GM23338 (cell line): ENCODE measurements at regions not wholly inside any gene's neighbourhood (a gene's known extent, or its start where the extent isn't known, plus 50 kb on each side); places are given as distances from the start of the nearest gene placed in this dataset.

Experiments
- ATAC-seq: fragments of 200-7000 bp; cut with Tn5 transposase; 3 replicates; pipeline ENCODE4 v1.9.1; 2020
- DNase-seq: peaks from one replicate; pipeline ENCODE4 v3.0.0-alpha.2; 2015; ENCODE audit warnings: low spot score
- H2AFZ ChIP-seq: fragments of 200-600 bp; sonication (generic); 2 replicates; pipeline ENCODE4 v1.8.0; 2016; ENCODE audit warnings: antibody characterized with exemption, mild to moderate bottlenecking, moderate library complexity
- H3F3A ChIP-seq: fragments of 200-600 bp; sonication (generic); replicated peaks from 2 replicates; pipeline ENCODE4 v1.8.0; 2017; ENCODE audit warnings: antibody characterized with exemption, mixed run types, low read depth
- H3K27ac ChIP-seq: fragments of 200-600 bp; sonication (generic); 2 replicates; pipeline ENCODE4 v1.6.1; 2016; ENCODE audit warnings: low read depth
- H3K27me3 ChIP-seq: fragments of 200-600 bp; sonication (generic); 2 replicates; pipeline ENCODE4 v1.8.0; 2016; ENCODE audit warnings: mild to moderate bottlenecking, mixed run types, moderate library complexity; ENCODE audit not compliant: insufficient read depth
- H3K36me3 ChIP-seq: fragments of 200-600 bp; sonication (generic); 2 replicates; pipeline ENCODE4 v1.8.0; 2016; ENCODE audit warnings: mild to moderate bottlenecking; ENCODE audit not compliant: insufficient read depth
- H3K4me1 ChIP-seq: fragments of 200-600 bp; sonication (generic); 2 replicates; pipeline ENCODE4 v1.8.0; 2016; ENCODE audit warnings: mild to moderate bottlenecking, moderate library complexity; ENCODE audit not compliant: insufficient read depth
- H3K4me2 ChIP-seq: fragments of 200-600 bp; sonication (generic); 2 replicates; pipeline ENCODE4 v1.7.1; 2017; ENCODE audit warnings: mixed run types
- H3K4me3 ChIP-seq: fragments of 200-600 bp; sonication (generic); 2 replicates; pipeline ENCODE4 v1.6.1; 2016; ENCODE audit warnings: mixed run types
- H3K79me2 ChIP-seq: fragments of 200-600 bp; sonication (generic); replicated peaks from 2 replicates; pipeline ENCODE4 v1.8.0; 2017; ENCODE audit warnings: mild to moderate bottlenecking; ENCODE audit not compliant: insufficient read depth
- H3K9me2 ChIP-seq: fragments of 200-600 bp; sonication (generic); 2 replicates; pipeline ENCODE4 v1.8.0; 2017; ENCODE audit not compliant: insufficient read depth
- H4K20me1 ChIP-seq: fragments of 200-600 bp; sonication (generic); replicated peaks from 2 replicates; pipeline ENCODE4 v1.8.0; 2017; ENCODE audit warnings: mild to moderate bottlenecking; ENCODE audit not compliant: insufficient read depth
- H3K27ac Mint-ChIP-seq: 2 replicates; pipeline ENCODE4 v1.8.0; 2020; ENCODE audit warnings: inconsistent platforms, mild to moderate bottlenecking, moderate library complexity, mixed read lengths
- H3K27me3 Mint-ChIP-seq: 3 replicates; pipeline ENCODE4 v1.8.0; 2022; ENCODE audit warnings: low read depth, mild to moderate bottlenecking, moderate library complexity, mixed read lengths, inconsistent platforms; ENCODE audit not compliant: insufficient read depth, poor library complexity
- H3K36me3 Mint-ChIP-seq: 3 replicates; pipeline ENCODE4 v1.8.0; 2021; ENCODE audit warnings: low read depth, mild to moderate bottlenecking, inconsistent platforms, moderate library complexity, mixed read lengths
- H3K4me1 Mint-ChIP-seq: 3 replicates; pipeline ENCODE4 v1.8.0; 2020; ENCODE audit warnings: mild to moderate bottlenecking, inconsistent platforms, mixed read lengths
- H3K4me3 Mint-ChIP-seq: 3 replicates; pipeline ENCODE4 v1.8.0; 2021; ENCODE audit warnings: moderate library complexity, mild to moderate bottlenecking, inconsistent platforms, mixed read lengths
- H3K9me3 Mint-ChIP-seq: 3 replicates; pipeline ENCODE4 v1.8.0; 2020; ENCODE audit warnings: moderate library complexity, mild to moderate bottlenecking, inconsistent platforms, mixed read lengths
- CREB1 ChIP-seq: fragments of 250-450 bp; sonication (Bioruptor Pico); IDR thresholded peaks from 2 replicates; pipeline ENCODE4 v1.5.0; 2020; ENCODE audit warnings: low read depth, mild to moderate bottlenecking, moderate library complexity
- CTCF ChIP-seq, 2 experiments: fragments of 200-600 bp in 1 of 2; sonication (generic) in 1 of 2; conservative IDR thresholded peaks; 2 replicates each; pipeline versions ENCODE4 v1.5.1 to v1.6.1; 2016 to 2017; ENCODE audit warnings: antibody characterized with exemption in 2 of 2, low read depth in 2 of 2, mild to moderate bottlenecking in 2 of 2, moderate library complexity in 1 of 2
- ETS1 ChIP-seq: IDR thresholded peaks from 2 replicates; pipeline ENCODE4 v1.6.1; 2016; ENCODE audit warnings: antibody characterized with exemption
- REST ChIP-seq: IDR thresholded peaks from one replicate; pipeline ENCODE4 v1.6.1; 2018; ENCODE audit warnings: antibody characterized with exemption; ENCODE audit not compliant: unreplicated experiment
- STAT1 ChIP-seq: IDR thresholded peaks from one replicate; pipeline ENCODE4 v1.6.1; 2016; ENCODE audit warnings: antibody characterized with exemption; ENCODE audit not compliant: unreplicated experiment
- ZNF114 ChIP-seq: fragments of 250-450 bp; sonication (Bioruptor Pico); IDR thresholded peaks from 2 replicates; pipeline ENCODE4 v1.5.0; 2020; ENCODE audit warnings: mild to moderate bottlenecking, moderate library complexity
- ZNF462 ChIP-seq: fragments of 250-450 bp; sonication (Bioruptor Pico); IDR thresholded peaks from 2 replicates; pipeline ENCODE4 v1.5.0; 2020; ENCODE audit warnings: mild to moderate bottlenecking, moderate library complexity

- Histone ChIP-seq H3K36me3 (no peaks in the 10 kb centered on the region), H3F3A (no peaks in the 10 kb centered on the region), H2AFZ (no peak overlapping the region), H3K4me3 (no peak overlapping the region), H3K79me2 (no peaks in the 10 kb centered on the region), H3K27me3 (no peaks in the 10 kb centered on the region), H3K9me2 (no peaks in the 10 kb centered on the region), H3K4me1 (no peaks in the 10 kb centered on the region), H4K20me1 (no peaks in the 10 kb centered on the region), H3K27ac (no peak overlapping the region), H3K4me2 (no peak overlapping the region)
- TF ChIP-seq REST (no peak), STAT1 (no peak)
- Mint-ChIP-seq H3K27me3 (no peaks in the 10 kb centered on the region), H3K36me3 (no peaks in the 10 kb centered on the region), H3K27ac (no peak overlapping the region), H3K4me3 (no peak overlapping the region), H3K9me3 (no peaks in the 10 kb centered on the region), H3K4me1 (peaks cover 6% of the 10 kb centered on the region; the same call in 2 of the 3 replicates)
- ATAC-seq, result no peak
- DNase-seq, result no peak
Measured at GRCh38 chrX:45261471-45261870, 60.8 kb upstream of the DIPK2B start.

- Histone ChIP-seq H3K4me3 (no peak overlapping the region), H3K79me2 (no peaks in the 10 kb centered on the region), H4K20me1 (no peaks in the 10 kb centered on the region), H2AFZ (no peak overlapping the region), H3K27me3 (no peaks in the 10 kb centered on the region), H3K27ac (no peak overlapping the region), H3K4me1 (no peaks in the 10 kb centered on the region), H3F3A (no peaks in the 10 kb centered on the region), H3K9me2 (no peaks in the 10 kb centered on the region), H3K36me3 (no peaks in the 10 kb centered on the region), H3K4me2 (no peak overlapping the region)
- DNase-seq, result peak; percentile 4
- TF ChIP-seq ZNF462 (CRISPR knock-in tag) (peak; percentile 53; the same call in 1 of the 2 replicates), CTCF (conservative IDR thresholded peaks at IDR 0.05; ENCODE audit: low read depth in 2 of 2) (no peak), ETS1 (no peak), ZNF114 (no peak), CREB1 (no peak)
- H3K9me3 Mint-ChIP-seq, result no peaks in the 10 kb centered on the region
- H3K27me3 Mint-ChIP-seq, result no peaks in the 10 kb centered on the region
- peaks cover 6% of the 10 kb centered on the region; the same call in 2 of the 3 replicates for H3K4me1 Mint-ChIP-seq
- no peaks in the 10 kb centered on the region for H3K36me3 Mint-ChIP-seq
- ATAC-seq, result peak; percentile 72
- H3K27ac Mint-ChIP-seq, result no peak overlapping the region
- no peak overlapping the region for H3K4me3 Mint-ChIP-seq
Measured at GRCh38 chrX:45261005-45261404, 60.3 kb upstream of the DIPK2B start.
